Nephron (organoid): ENCODE measurements at regions not wholly inside any gene's neighbourhood (a gene's known extent, or its start where the extent isn't known, plus 50 kb on each side); places are given as distances from the start of the nearest gene placed in this dataset.

Source experiments
- H3K27ac Mint-ChIP-seq, 3 experiments: 2 replicates each; pipeline ENCODE4 v1.8.0; 2020; ENCODE audit warnings: mixed read lengths in 3 of 3, mild to moderate bottlenecking in 2 of 3, moderate library complexity in 1 of 3
- H3K27me3 Mint-ChIP-seq: 2 replicates; pipeline ENCODE4 v1.8.0; 2021; ENCODE audit warnings: low read depth, mild to moderate bottlenecking, moderate library complexity, mixed read lengths
- H3K36me3 Mint-ChIP-seq: 2 replicates; pipeline ENCODE4 v1.8.0; 2020; ENCODE audit warnings: low read depth, mixed read lengths
- H3K4me1 Mint-ChIP-seq: 2 replicates; pipeline ENCODE4 v1.8.0; 2020; ENCODE audit warnings: mixed read lengths
- H3K4me3 Mint-ChIP-seq, 3 experiments: 2 replicates each; pipeline ENCODE4 v1.8.0; 2020; ENCODE audit warnings: mild to moderate bottlenecking in 3 of 3, mixed read lengths in 3 of 3, moderate library complexity in 2 of 3
- H3K9me3 Mint-ChIP-seq: 2 replicates; pipeline ENCODE4 v1.8.0; 2020; ENCODE audit warnings: mixed read lengths
- CTCF ChIP-seq, 3 experiments: fragments of 200-600 bp; sonication (generic); IDR thresholded peaks; one replicate each; pipeline ENCODE4 v1.5.0; 2021; ENCODE audit warnings: antibody characterized with exemption in 3 of 3; ENCODE audit not compliant: unreplicated experiment in 3 of 3

GRCh38 chr6:22892452-22892851 is 323.1 kb downstream of the HDGFL1 start:
- no peaks in the 10 kb centered on the region for H3K9me3 Mint-ChIP-seq
- H3K27me3 Mint-ChIP-seq: no peaks in the 10 kb centered on the region
- TF ChIP-seq CTCF (IDR thresholded peaks at IDR 0.05; ENCODE audit: unreplicated experiment in 3 of 3): no peak
- H3K4me1 Mint-ChIP-seq: no peaks in the 10 kb centered on the region
- H3K36me3 Mint-ChIP-seq: no peaks in the 10 kb centered on the region
- H3K27ac Mint-ChIP-seq: no peak overlapping the region
- H3K4me3 Mint-ChIP-seq: no peak overlapping the region

GRCh38 chr6:22896696-22897095 is 327.3 kb downstream of the HDGFL1 start:
- Mint-ChIP-seq H3K27ac (no peak overlapping the region), H3K36me3 (no peaks in the 10 kb centered on the region), H3K27me3 (no peaks in the 10 kb centered on the region), H3K9me3 (no peaks in the 10 kb centered on the region), H3K4me3 (no peak overlapping the region), H3K4me1 (no peaks in the 10 kb centered on the region)
- no peak for TF ChIP-seq CTCF (IDR thresholded peaks at IDR 0.05; ENCODE audit: unreplicated experiment in 3 of 3)

- no peaks in the 10 kb centered on the region for H3K36me3 Mint-ChIP-seq
- no peaks in the 10 kb centered on the region for H3K9me3 Mint-ChIP-seq
- no peak overlapping the region for H3K27ac Mint-ChIP-seq
- H3K27me3 Mint-ChIP-seq: no peaks in the 10 kb centered on the region
- TF ChIP-seq CTCF (IDR thresholded peaks at IDR 0.05; ENCODE audit: unreplicated experiment in 3 of 3): no peak
- no peak overlapping the region for H3K4me3 Mint-ChIP-seq
- H3K4me1 Mint-ChIP-seq: no peaks in the 10 kb centered on the region
These were observed 330.1 kb downstream of the HDGFL1 start for GRCh38 chr6:22899426-22899825.

GRCh38 chr6:22903826-22904225 is 334.5 kb downstream of the HDGFL1 start:
- H3K4me3 Mint-ChIP-seq: no peak overlapping the region
- TF ChIP-seq CTCF (IDR thresholded peaks at IDR 0.05; ENCODE audit: unreplicated experiment in 3 of 3): no peak
- no peaks in the 10 kb centered on the region for H3K27me3 Mint-ChIP-seq
- H3K36me3 Mint-ChIP-seq: no peaks in the 10 kb centered on the region
- H3K4me1 Mint-ChIP-seq: no peaks in the 10 kb centered on the region
- no peaks in the 10 kb centered on the region for H3K9me3 Mint-ChIP-seq
- no peak overlapping the region for H3K27ac Mint-ChIP-seq

GRCh38 chr6:22904431-22904830 is 335.1 kb downstream of the HDGFL1 start:
- H3K27ac Mint-ChIP-seq: no peak overlapping the region
- H3K4me3 Mint-ChIP-seq: no peak overlapping the region
- no peaks in the 10 kb centered on the region for H3K27me3 Mint-ChIP-seq
- H3K9me3 Mint-ChIP-seq: no peaks in the 10 kb centered on the region
- TF ChIP-seq CTCF (IDR thresholded peaks at IDR 0.05; ENCODE audit: unreplicated experiment in 3 of 3): no peak
- no peaks in the 10 kb centered on the region for H3K36me3 Mint-ChIP-seq
- H3K4me1 Mint-ChIP-seq: no peaks in the 10 kb centered on the region

GRCh38 chr6:22906091-22906549 is 336.8 kb downstream of the HDGFL1 start:
- H3K27ac Mint-ChIP-seq: no peak overlapping the region
- no peak overlapping the region for H3K4me3 Mint-ChIP-seq
- no peaks in the 10 kb centered on the region for H3K4me1 Mint-ChIP-seq
- no peaks in the 10 kb centered on the region for H3K9me3 Mint-ChIP-seq
- H3K36me3 Mint-ChIP-seq: no peaks in the 10 kb centered on the region
- TF ChIP-seq CTCF (IDR thresholded peaks at IDR 0.05; ENCODE audit: unreplicated experiment in 3 of 3): peak in 1 of 3 experiments; percentile 16
- no peaks in the 10 kb centered on the region for H3K27me3 Mint-ChIP-seq
